Globus pallidus (tissue), 1 donor: ENCODE measurements at regions not wholly inside any gene's neighbourhood (a gene's known extent, or its start where the extent isn't known, plus 50 kb on each side); places are given as distances from the start of the nearest gene placed in this dataset.

Experiments
- DNase-seq: peaks from one replicate; pipeline ENCODE4 v3.0.0-alpha.2; 2015; ENCODE audit warnings: low spot score

GRCh38 chr5:125327676-125328075, 581.2 kb upstream of the ZNF608 start:
- DNase-seq: no peak

- no peak for DNase-seq
Observed at GRCh38 chr5:125331987-125332598, 585.7 kb upstream of the ZNF608 start.

GRCh38 chr5:125333416-125333815, 587.0 kb upstream of the ZNF608 start:
- DNase-seq: no peak

GRCh38 chr5:125336401-125336800, 590.0 kb upstream of the ZNF608 start:
- DNase-seq: no peak

- no peak for DNase-seq
Observed at GRCh38 chr5:125337294-125337693, 590.9 kb upstream of the ZNF608 start.

- no peak for DNase-seq
Observed at GRCh38 chr5:125338440-125339174, 592.2 kb upstream of the ZNF608 start.

- no peak for DNase-seq
Observed at GRCh38 chr5:125341436-125341835, 595.0 kb upstream of the ZNF608 start.

- no peak for DNase-seq
Observed at GRCh38 chr5:125343015-125343414, 596.6 kb upstream of the ZNF608 start.

- DNase-seq: peak; percentile 63
Observed at GRCh38 chr5:125346316-125346715, 599.9 kb upstream of the ZNF608 start.

- peak; percentile 73 for DNase-seq
Observed at GRCh38 chr5:125348221-125348692, 601.8 kb upstream of the ZNF608 start.

GRCh38 chr5:125348936-125349831, 602.7 kb upstream of the ZNF608 start:
- peak; percentile 81 for DNase-seq

GRCh38 chr5:125357660-125358059, 611.2 kb upstream of the ZNF608 start:
- DNase-seq: no peak

GRCh38 chr5:125365747-125366146, 619.3 kb upstream of the ZNF608 start:
- DNase-seq: no peak

GRCh38 chr5:125367702-125368101, 621.3 kb upstream of the ZNF608 start:
- no peak for DNase-seq

- DNase-seq: no peak
Observed at GRCh38 chr5:125370461-125371205, 624.2 kb upstream of the ZNF608 start.

GRCh38 chr5:125372694-125373631, 626.5 kb upstream of the ZNF608 start:
- peak; percentile 85 for DNase-seq

- no peak for DNase-seq
Observed at GRCh38 chr5:125375143-125375542, 628.7 kb upstream of the ZNF608 start.

- DNase-seq: no peak
Observed at GRCh38 chr5:125376059-125376641, 629.7 kb upstream of the ZNF608 start.

GRCh38 chr5:125377141-125377540, 630.7 kb upstream of the ZNF608 start:
- DNase-seq: no peak

- DNase-seq: no peak
Observed at GRCh38 chr5:125381290-125381689, 634.9 kb upstream of the ZNF608 start.
